ENCODE measurements at regions not wholly inside any gene's neighbourhood (a gene's known extent, or its start where the extent isn't known, plus 50 kb on each side); places are given as distances from the start of the nearest gene placed in this dataset.

DNA sequence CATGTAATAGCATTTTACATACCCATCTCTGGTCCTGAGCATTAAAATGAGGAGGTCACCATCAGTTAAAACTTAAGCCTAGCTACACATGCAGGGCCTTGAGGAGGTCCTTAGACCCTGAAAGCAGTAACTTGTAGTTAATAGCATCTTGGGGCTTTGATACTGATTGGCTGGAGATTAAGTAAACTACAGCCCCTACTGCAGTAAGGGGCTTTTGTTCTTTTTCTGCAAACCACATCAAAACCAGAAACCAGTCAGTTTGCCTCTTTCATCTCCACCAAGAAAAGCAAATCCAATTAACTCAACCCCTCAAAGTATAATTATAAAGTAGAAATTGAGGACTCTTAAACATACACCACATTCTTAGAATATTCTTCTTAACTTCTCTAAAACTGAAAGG, 622.7 kb downstream of the ZPLD1 start:
- H3K79me2 ChIP-seq (ENCODE audit: control insufficient read depth, insufficient read depth, low read length), result no peaks in the 10 kb centered on the region
- no peaks in the 10 kb centered on the region for H3K9me3 ChIP-seq (ENCODE audit: control insufficient read depth, low read depth, low read length)
- dilution Hi-C loops (cut with MboI; ENCODE audit: extremely low pct_ligation_motif_present, low sequenced_read_pairs), result no loop called here
- no peak for DNase-seq (ENCODE audit: low read depth, low spot score)
- H2AFZ ChIP-seq (ENCODE audit: control insufficient read depth, low read length), result no peak overlapping the region
- H3K4me1 ChIP-seq (ENCODE audit: control insufficient read depth, extremely low read depth, insufficient read depth, low read length), result no peaks in the 10 kb centered on the region
- no peak overlapping the region for H3K4me2 ChIP-seq (ENCODE audit: control insufficient read depth, extremely low read depth, insufficient read depth, low read depth, low read length)
- H3K27ac ChIP-seq (ENCODE audit: control insufficient read depth, insufficient read depth, low read length), result no peak overlapping the region
- H4K20me1 ChIP-seq (ENCODE audit: control insufficient read depth, extremely low read depth, insufficient read depth, low read length), result no peaks in the 10 kb centered on the region
- no peak for FAIRE-seq
- H3K9me1 ChIP-seq (ENCODE audit: control insufficient read depth, extremely low read depth, insufficient read depth, low read length), result no peaks in the 10 kb centered on the region
- H3K9ac ChIP-seq (ENCODE audit: control insufficient read depth, extremely low read depth, insufficient read depth, low read length), result no peak overlapping the region
- no peaks in the 10 kb centered on the region for H3K27me3 ChIP-seq (ENCODE audit: control insufficient read depth, extremely low read depth, insufficient read depth, low read length)
- TF ChIP-seq, protein P1, sequence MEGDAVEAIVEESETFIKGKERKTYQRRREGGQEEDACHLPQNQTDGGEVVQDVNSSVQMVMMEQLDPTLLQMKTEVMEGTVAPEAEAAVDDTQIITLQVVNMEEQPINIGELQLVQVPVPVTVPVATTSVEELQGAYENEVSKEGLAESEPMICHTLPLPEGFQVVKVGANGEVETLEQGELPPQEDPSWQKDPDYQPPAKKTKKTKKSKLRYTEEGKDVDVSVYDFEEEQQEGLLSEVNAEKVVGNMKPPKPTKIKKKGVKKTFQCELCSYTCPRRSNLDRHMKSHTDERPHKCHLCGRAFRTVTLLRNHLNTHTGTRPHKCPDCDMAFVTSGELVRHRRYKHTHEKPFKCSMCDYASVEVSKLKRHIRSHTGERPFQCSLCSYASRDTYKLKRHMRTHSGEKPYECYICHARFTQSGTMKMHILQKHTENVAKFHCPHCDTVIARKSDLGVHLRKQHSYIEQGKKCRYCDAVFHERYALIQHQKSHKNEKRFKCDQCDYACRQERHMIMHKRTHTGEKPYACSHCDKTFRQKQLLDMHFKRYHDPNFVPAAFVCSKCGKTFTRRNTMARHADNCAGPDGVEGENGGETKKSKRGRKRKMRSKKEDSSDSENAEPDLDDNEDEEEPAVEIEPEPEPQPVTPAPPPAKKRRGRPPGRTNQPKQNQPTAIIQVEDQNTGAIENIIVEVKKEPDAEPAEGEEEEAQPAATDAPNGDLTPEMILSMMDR (optimal IDR thresholded peaks at IDR 0.05 in 1 of 3, IDR thresholded peaks at IDR 0.05 in 1 of 3, conservative IDR thresholded peaks at IDR 0.05 in 1 of 3; ENCODE audit: extremely low read depth in 1 of 3, insufficient read depth in 2 of 3, low read length in 3 of 3), result no peak
- TF ChIP-seq EZH2 (IDR thresholded peaks at IDR 0.05; ENCODE audit: low read length), result no peak
- H3K36me3 ChIP-seq (ENCODE audit: control insufficient read depth in 2 of 2, extremely low read depth in 1 of 2, insufficient read depth in 2 of 2, low read length in 2 of 2), result no peaks in the 10 kb centered on the region
- no peak overlapping the region for H3K4me3 ChIP-seq (ENCODE audit: control insufficient read depth in 2 of 3, extremely low read depth in 1 of 3, insufficient read depth in 2 of 3, low read depth in 1 of 3, low read length in 3 of 3)

DNA sequence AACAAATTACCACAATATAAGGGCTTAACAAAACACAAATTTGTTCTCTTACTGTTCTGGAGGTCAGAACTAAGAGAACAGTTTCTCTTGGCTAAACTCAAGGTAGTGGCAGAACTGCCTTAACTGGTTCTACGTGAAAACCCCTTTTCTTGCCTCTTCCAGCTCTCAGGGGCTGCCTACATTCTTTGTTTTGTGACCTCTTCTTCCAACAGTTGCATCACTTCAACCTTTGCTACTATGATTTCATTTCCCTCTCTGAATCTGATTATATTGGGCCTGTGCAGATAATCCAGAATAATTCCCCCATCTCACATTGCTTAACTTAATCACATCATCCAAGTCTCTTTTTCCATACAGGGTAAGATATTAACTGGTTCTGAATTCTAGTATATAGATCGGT, 624.6 kb downstream of the ZPLD1 start:
- Histone ChIP-seq H3K27me3 (ENCODE audit: control insufficient read depth, extremely low read depth, insufficient read depth, low read length) (no peaks in the 10 kb centered on the region), H3K79me2 (ENCODE audit: control insufficient read depth, insufficient read depth, low read length) (no peaks in the 10 kb centered on the region), H3K9me1 (ENCODE audit: control insufficient read depth, extremely low read depth, insufficient read depth, low read length) (no peaks in the 10 kb centered on the region), H3K4me2 (ENCODE audit: control insufficient read depth, extremely low read depth, insufficient read depth, low read depth, low read length) (no peak overlapping the region), H3K4me3 (ENCODE audit: control insufficient read depth in 2 of 3, extremely low read depth in 1 of 3, insufficient read depth in 2 of 3, low read depth in 1 of 3, low read length in 3 of 3) (no peak overlapping the region), H3K36me3 (ENCODE audit: control insufficient read depth in 2 of 2, extremely low read depth in 1 of 2, insufficient read depth in 2 of 2, low read length in 2 of 2) (no peaks in the 10 kb centered on the region), H3K4me1 (ENCODE audit: control insufficient read depth, extremely low read depth, insufficient read depth, low read length) (no peaks in the 10 kb centered on the region), H3K27ac (ENCODE audit: control insufficient read depth, insufficient read depth, low read length) (no peak overlapping the region), H3K9me3 (ENCODE audit: control insufficient read depth, low read depth, low read length) (no peaks in the 10 kb centered on the region), H2AFZ (ENCODE audit: control insufficient read depth, low read length) (no peak overlapping the region), H3K9ac (ENCODE audit: control insufficient read depth, extremely low read depth, insufficient read depth, low read length) (no peak overlapping the region), H4K20me1 (ENCODE audit: control insufficient read depth, extremely low read depth, insufficient read depth, low read length) (no peaks in the 10 kb centered on the region)
- TF ChIP-seq EZH2 (IDR thresholded peaks at IDR 0.05; ENCODE audit: low read length), result no peak
- TF ChIP-seq, protein P1 (optimal IDR thresholded peaks at IDR 0.05 in 1 of 3, IDR thresholded peaks at IDR 0.05 in 1 of 3, conservative IDR thresholded peaks at IDR 0.05 in 1 of 3; ENCODE audit: extremely low read depth in 1 of 3, insufficient read depth in 2 of 3, low read length in 3 of 3), result no peak
- no peak for FAIRE-seq
- DNase-seq (ENCODE audit: low read depth, low spot score), result no peak
- dilution Hi-C loops (cut with MboI; ENCODE audit: extremely low pct_ligation_motif_present, low sequenced_read_pairs), result no loop called here
